SJCRH30 (cell line): ENCODE measurements at regions not wholly inside any gene's neighbourhood (a gene's known extent, or its start where the extent isn't known, plus 50 kb on each side); places are given as distances from the start of the nearest gene placed in this dataset.
"Not testable (repeated sequence)": the region's sequence is repeated elsewhere in the genome, so short reads cannot be mapped to it uniquely, and the experiment has no call there.

Source experiments
- DNase-seq, 2 experiments: peaks; one replicate each; pipeline ENCODE4 v3.0.0-alpha.2; 2015 to 2020
- H3K27ac ChIP-seq: fragments of 250-450 bp; sonication (Bioruptor Pico); 2 replicates; pipeline ENCODE4 v1.5.1; 2020; ENCODE audit warnings: mild to moderate bottlenecking, moderate library complexity
- H3K27me3 ChIP-seq: fragments of 250-450 bp; sonication (Bioruptor Pico); 2 replicates; pipeline ENCODE4 v1.5.1; 2020; ENCODE audit warnings: mild to moderate bottlenecking, moderate library complexity
- H3K36me3 ChIP-seq: fragments of 250-450 bp; sonication (Bioruptor Pico); 2 replicates; pipeline ENCODE4 v1.5.1; 2020; ENCODE audit warnings: mild to moderate bottlenecking, moderate library complexity
- H3K4me1 ChIP-seq: fragments of 250-450 bp; sonication (Bioruptor Pico); 2 replicates; pipeline ENCODE4 v1.5.1; 2020; ENCODE audit warnings: mild to moderate bottlenecking, moderate library complexity
- H3K4me3 ChIP-seq: fragments of 250-450 bp; sonication (Bioruptor Pico); 2 replicates; pipeline ENCODE4 v1.5.1; 2020; ENCODE audit warnings: mild to moderate bottlenecking, moderate library complexity
- H3K9me3 ChIP-seq: fragments of 250-450 bp; sonication (Bioruptor Pico); replicated peaks from 2 replicates; pipeline ENCODE4 v1.5.1; 2020; ENCODE audit warnings: mild to moderate bottlenecking, moderate library complexity

GRCh38 chr14:38021861-38022260, 185.8 kb upstream of the SSTR1 start:
- H3K9me3 ChIP-seq: no peaks in the 10 kb centered on the region
- DNase-seq: no peak
- H3K36me3 ChIP-seq: no peaks in the 10 kb centered on the region
- H3K4me3 ChIP-seq: no peak overlapping the region
- H3K27me3 ChIP-seq: no peaks in the 10 kb centered on the region
- H3K27ac ChIP-seq: no peak overlapping the region
- no peaks in the 10 kb centered on the region for H3K4me1 ChIP-seq

DNA sequence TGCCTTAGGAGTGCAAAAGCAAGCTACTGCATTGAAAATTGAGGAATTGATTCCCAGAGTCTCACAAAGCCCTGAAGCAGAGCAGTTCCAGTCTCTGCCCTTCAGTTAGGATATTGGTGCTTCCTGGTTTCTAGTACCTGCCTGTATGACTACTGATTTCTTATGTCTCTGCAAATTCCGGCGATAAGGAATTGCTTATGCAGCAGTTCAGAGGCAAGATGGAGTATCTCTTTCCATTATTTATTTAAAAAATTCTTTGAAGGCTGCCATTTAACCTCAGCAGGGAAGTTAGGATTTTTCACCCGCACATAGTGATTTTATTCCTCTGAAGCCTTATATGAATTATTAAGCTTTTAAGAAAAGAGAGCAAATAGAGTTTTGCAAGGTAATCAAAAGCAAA, 184.9 kb upstream of the SSTR1 start:
- no peaks in the 10 kb centered on the region for H3K27me3 ChIP-seq
- H3K36me3 ChIP-seq: no peaks in the 10 kb centered on the region
- no peak overlapping the region for H3K4me3 ChIP-seq
- DNase-seq: no peak
- no peak overlapping the region for H3K27ac ChIP-seq
- H3K4me1 ChIP-seq: no peaks in the 10 kb centered on the region
- H3K9me3 ChIP-seq: no peaks in the 10 kb centered on the region

DNA sequence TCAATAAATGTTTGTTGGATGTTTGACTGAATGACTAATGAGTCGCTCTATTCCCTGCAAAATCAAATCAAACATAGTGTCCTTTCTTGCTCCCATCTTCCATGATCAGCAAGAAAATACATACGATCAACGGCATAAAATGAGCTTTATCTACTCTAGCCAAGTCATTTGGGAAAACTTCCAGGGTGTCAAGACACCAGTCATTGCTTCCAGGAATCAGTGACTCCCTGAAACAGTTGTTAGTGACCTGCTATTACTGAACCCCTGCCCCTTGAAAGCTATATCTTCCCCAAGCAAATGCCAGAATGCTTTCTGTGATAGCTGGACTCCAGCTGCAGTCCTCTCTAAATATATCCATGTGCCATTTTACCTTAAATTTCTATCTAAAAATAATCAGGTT, 169.5 kb upstream of the SSTR1 start:
- Histone ChIP-seq H3K27me3 (no peaks in the 10 kb centered on the region), H3K4me3 (no peak overlapping the region), H3K4me1 (peaks cover 9% of the 10 kb centered on the region; the same call in 1 of the 2 replicates), H3K9me3 (no peaks in the 10 kb centered on the region), H3K36me3 (no peaks in the 10 kb centered on the region), H3K27ac (no peak overlapping the region)
- no peak for DNase-seq

GRCh38 chr14:38038986-38039385, 168.7 kb upstream of the SSTR1 start:
- Histone ChIP-seq H3K27ac (no peak overlapping the region), H3K4me3 (no peak overlapping the region), H3K36me3 (no peaks in the 10 kb centered on the region), H3K27me3 (no peaks in the 10 kb centered on the region), H3K4me1 (peaks cover 9% of the 10 kb centered on the region; the same call in 1 of the 2 replicates), H3K9me3 (no peaks in the 10 kb centered on the region)
- DNase-seq: no peak

DNA sequence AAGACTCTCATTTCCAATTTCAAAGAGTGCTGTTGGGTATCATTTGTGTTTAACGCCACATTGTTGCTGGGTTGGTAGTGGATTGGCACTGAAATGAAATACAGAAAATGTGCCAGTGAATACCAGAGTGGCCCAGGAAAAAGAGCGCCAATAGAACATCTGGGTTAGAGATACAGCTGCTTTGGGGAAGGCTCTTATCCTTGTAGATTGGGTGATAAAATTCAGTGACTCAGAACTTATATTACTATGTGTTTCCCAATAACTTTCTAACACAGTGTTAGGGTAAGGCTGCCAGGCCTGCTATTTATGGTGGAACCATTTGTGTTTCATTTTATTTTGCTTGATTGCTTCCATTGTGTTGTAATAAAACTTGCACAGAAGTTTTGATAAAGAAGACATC, 168.2 kb upstream of the SSTR1 start:
- Histone ChIP-seq H3K36me3 (no peaks in the 10 kb centered on the region), H3K27ac (no peak overlapping the region), H3K4me3 (no peak overlapping the region), H3K9me3 (peaks cover 4% of the 10 kb centered on the region), H3K4me1 (peaks cover 9% of the 10 kb centered on the region; the same call in 1 of the 2 replicates), H3K27me3 (no peaks in the 10 kb centered on the region)
- DNase-seq: no peak

- Histone ChIP-seq H3K4me3 (no peak overlapping the region), H3K4me1 (peaks cover 9% of the 10 kb centered on the region; the same call in 1 of the 2 replicates), H3K27me3 (no peaks in the 10 kb centered on the region), H3K9me3 (peaks cover 8% of the 10 kb centered on the region), H3K36me3 (no peaks in the 10 kb centered on the region), H3K27ac (no peak overlapping the region)
- DNase-seq: no peak
These were observed 167.3 kb upstream of the SSTR1 start for GRCh38 chr14:38040411-38040810.

GRCh38 chr14:38042322-38042721, 165.4 kb upstream of the SSTR1 start:
- Histone ChIP-seq H3K4me1 (peaks cover 9% of the 10 kb centered on the region; the same call in 1 of the 2 replicates), H3K27ac (no peak overlapping the region)

GRCh38 chr14:38044710-38045109, 163.0 kb upstream of the SSTR1 start:
- no peak overlapping the region for H3K27ac ChIP-seq
- no peaks in the 10 kb centered on the region for H3K36me3 ChIP-seq
- H3K9me3 ChIP-seq: peaks cover 8% of the 10 kb centered on the region
- no peak for DNase-seq
- H3K4me1 ChIP-seq: peaks cover 9% of the 10 kb centered on the region; the same call in 1 of the 2 replicates
- no peaks in the 10 kb centered on the region for H3K27me3 ChIP-seq
- H3K4me3 ChIP-seq: no peak overlapping the region

More at GRCh38 chr14:38042322-38042721, 165.4 kb upstream of the SSTR1 start:
- Histone ChIP-seq H3K27me3 (no peaks in the 10 kb centered on the region), H3K36me3 (no peaks in the 10 kb centered on the region), H3K9me3 (peaks cover 8% of the 10 kb centered on the region), H3K4me3 (no peak overlapping the region)
- DNase-seq: peak; percentile 7 to 28

DNA sequence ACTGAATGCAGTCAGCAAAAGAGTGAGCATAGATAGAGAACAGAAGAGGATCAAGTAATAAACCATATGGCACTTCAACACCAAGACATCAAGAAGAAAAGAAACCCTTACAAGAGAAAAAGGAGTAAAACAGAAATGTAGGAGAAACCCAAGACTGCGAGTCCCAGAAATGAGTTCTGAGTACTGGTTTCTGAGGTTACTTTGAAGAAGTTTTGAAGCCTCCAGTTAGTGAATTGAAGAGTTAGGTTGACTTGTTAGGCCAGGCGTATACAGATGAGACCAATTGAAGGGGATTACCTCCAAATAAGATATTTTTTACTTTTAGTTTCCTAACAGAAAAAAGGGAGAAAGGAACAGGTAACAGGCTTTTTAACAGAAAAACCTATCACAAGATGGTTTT, 162.2 kb upstream of the SSTR1 start:
- no peak for DNase-seq
- H3K9me3 ChIP-seq: peaks cover 8% of the 10 kb centered on the region

GRCh38 chr14:38046160-38046559, 161.5 kb upstream of the SSTR1 start:
- DNase-seq: no peak
- Histone ChIP-seq H3K4me1 (peaks cover 9% of the 10 kb centered on the region; the same call in 1 of the 2 replicates), H3K4me3 (no peak overlapping the region), H3K36me3 (no peaks in the 10 kb centered on the region), H3K27ac (no peak overlapping the region), H3K9me3 (peaks cover 8% of the 10 kb centered on the region), H3K27me3 (no peaks in the 10 kb centered on the region)

More for the DNA sequence above, 162.2 kb upstream of the SSTR1 start:
- Histone ChIP-seq H3K4me3 (no peak overlapping the region), H3K36me3 (no peaks in the 10 kb centered on the region), H3K4me1 (peaks cover 9% of the 10 kb centered on the region; the same call in 1 of the 2 replicates), H3K27ac (no peak overlapping the region), H3K27me3 (no peaks in the 10 kb centered on the region)

DNA sequence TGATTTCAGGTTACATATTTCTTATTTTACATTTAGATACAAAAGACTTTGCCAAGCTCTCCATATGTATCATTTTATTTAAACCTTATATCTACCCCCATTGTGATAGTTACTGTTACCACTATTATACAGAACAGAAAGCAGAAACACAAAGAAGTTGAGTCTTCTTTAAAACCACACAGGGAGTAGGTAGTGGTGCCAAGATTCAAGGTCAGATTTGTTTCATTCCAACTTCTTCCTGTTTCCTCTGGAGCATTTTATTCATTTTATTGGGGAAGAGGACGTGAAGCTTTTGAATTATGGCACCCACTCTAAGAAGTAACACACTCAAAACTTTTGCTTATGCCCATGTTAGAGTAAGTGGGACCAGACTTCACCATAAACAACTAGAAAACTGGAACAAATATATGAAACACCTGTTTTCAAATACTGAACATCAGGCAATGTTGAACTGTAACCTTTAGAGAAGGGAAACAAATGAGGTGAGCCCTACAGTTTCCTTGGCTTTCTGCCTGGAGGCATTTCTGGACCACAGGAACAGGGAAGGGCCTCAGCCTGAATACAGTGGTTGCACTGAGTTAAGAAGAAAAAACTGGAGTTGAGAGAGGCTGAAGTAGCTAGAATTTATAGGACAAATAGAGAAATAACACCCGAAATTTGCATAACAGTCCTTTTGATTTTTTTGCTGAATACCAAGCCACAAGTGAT, 160.4 kb upstream of the SSTR1 start:
- H3K4me3 ChIP-seq: no peak overlapping the region
- no peaks in the 10 kb centered on the region for H3K36me3 ChIP-seq
- H3K9me3 ChIP-seq: peaks cover 8% of the 10 kb centered on the region
- H3K27ac ChIP-seq: no peak overlapping the region
- DNase-seq: peak in 1 of 2 experiments; percentile 25
- no peaks in the 10 kb centered on the region for H3K27me3 ChIP-seq
- H3K4me1 ChIP-seq: peaks cover 7% of the 10 kb centered on the region; the same call in 1 of the 2 replicates

GRCh38 chr14:38053666-38054065, 154.0 kb upstream of the SSTR1 start:
- Histone ChIP-seq H3K27me3 (no peaks in the 10 kb centered on the region), H3K4me3 (no peak overlapping the region), H3K9me3 (peaks cover 2% of the 10 kb centered on the region; the same call in 1 of the 2 replicates), H3K27ac (no peak overlapping the region), H3K4me1 (no peaks in the 10 kb centered on the region), H3K36me3 (no peaks in the 10 kb centered on the region)
- DNase-seq: no peak

- Histone ChIP-seq H3K27me3 (no peaks in the 10 kb centered on the region), H3K4me3 (no peak overlapping the region), H3K36me3 (no peaks in the 10 kb centered on the region), H3K4me1 (no peaks in the 10 kb centered on the region), H3K27ac (no peak overlapping the region), H3K9me3 (0 out of 2 replicates have a peak, but pooled peaks cover 2% of the 10 kb centered on the region)
- DNase-seq: peak in 1 of 2 experiments; percentile 22
These were observed 151.4 kb upstream of the SSTR1 start for GRCh38 chr14:38056270-38056669.

- peaks cover 11% of the 10 kb centered on the region for H3K9me3 ChIP-seq
- H3K4me3 ChIP-seq, H3K36me3 ChIP-seq, DNase-seq, H3K27me3 ChIP-seq, H3K27ac ChIP-seq, H3K4me1 ChIP-seq: not testable (repeated sequence)
These were observed 145.5 kb upstream of the SSTR1 start for GRCh38 chr14:38062223-38062622.

GRCh38 chr14:38063711-38064320, 143.9 kb upstream of the SSTR1 start:
- DNase-seq: no peak
- Histone ChIP-seq H3K9me3 (peaks cover 9% of the 10 kb centered on the region), H3K4me1 (no peaks in the 10 kb centered on the region), H3K27ac (no peak overlapping the region), H3K27me3 (no peaks in the 10 kb centered on the region), H3K36me3 (no peaks in the 10 kb centered on the region), H3K4me3 (no peak overlapping the region)
